Activated CD4-positive, alpha-beta T cell treated with anti-CD3 and anti-CD28 coated beads for 48 hours (primary cell): ENCODE measurements at regions not wholly inside any gene's neighbourhood (a gene's known extent, or its start where the extent isn't known, plus 50 kb on each side); places are given as distances from the start of the nearest gene placed in this dataset.

ENCODE experiments used
- DNase-seq: peaks from one replicate; pipeline ENCODE4 v3.0.0-alpha.2; 2020

DNA sequence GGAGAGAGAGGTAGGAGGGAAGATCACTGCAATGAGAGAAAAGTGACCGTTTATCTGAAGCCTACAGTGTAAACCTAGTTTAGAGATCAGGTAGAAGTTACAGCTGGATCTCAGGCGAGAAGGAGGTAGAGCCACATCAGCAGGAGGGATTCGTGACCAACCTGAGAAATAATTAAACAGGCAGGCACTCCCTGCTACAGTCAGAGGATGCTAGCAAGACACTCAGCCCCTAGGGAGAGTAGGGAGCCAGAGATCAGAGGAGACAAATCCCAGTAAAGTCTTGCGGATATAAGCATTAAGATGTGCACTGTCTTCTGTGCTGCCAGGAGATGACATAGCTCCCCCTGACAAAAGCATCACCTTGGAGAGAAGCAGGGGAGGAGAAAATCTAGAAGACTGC lies 629.1 kb upstream of the SLC39A10 start:
- no peak for DNase-seq

GRCh38 chr2:195026261-195026660 lies 630.8 kb upstream of the SLC39A10 start:
- peak; percentile 3 for DNase-seq

DNA sequence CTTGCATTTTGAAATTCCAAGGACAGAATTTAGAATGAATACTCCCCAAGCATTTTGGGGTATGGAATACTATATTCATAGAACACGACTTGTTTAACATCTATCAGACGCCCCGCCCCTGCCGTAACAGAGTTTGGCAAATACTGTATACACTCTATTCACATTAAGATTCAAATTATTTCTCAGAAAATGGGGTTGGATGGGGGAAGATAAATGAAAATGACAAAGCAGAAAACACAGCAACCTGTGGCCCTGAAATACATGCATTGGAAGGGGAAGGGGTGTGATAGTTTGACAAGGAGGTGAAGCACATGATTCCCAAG lies 634.6 kb upstream of the SLC39A10 start:
- DNase-seq, result no peak

- no peak for DNase-seq
Measured at GRCh38 chr2:195021711-195022507, 635.1 kb upstream of the SLC39A10 start.

GRCh38 chr2:195018462-195018861 lies 638.6 kb upstream of the SLC39A10 start:
- no peak for DNase-seq

DNA sequence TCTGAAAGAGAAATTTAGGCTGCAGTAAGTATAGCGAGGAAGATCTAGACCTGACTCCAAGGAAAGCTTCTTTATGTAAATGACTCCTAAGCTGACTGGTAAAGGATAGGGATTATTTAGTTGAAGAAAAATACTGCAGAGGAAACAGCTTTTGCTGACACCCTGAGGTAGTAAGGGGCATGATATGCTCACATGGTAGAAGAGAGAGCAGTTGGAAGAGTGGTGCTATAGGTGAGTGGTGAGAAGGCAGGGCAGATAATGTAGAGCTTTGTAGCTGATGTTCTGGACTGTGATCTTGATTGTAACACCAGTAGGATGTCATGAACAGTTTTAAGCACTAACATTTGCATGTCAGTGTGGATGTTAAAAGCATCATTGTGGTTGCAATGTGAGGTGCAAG lies 639.1 kb upstream of the SLC39A10 start:
- no peak for DNase-seq

GRCh38 chr2:195016841-195017240 lies 640.2 kb upstream of the SLC39A10 start:
- DNase-seq, result no peak

- DNase-seq, result no peak
Measured at GRCh38 chr2:195009202-195009601, 647.8 kb upstream of the SLC39A10 start.

GRCh38 chr2:195006856-195007255 lies 650.2 kb upstream of the SLC39A10 start:
- DNase-seq, result no peak

DNA sequence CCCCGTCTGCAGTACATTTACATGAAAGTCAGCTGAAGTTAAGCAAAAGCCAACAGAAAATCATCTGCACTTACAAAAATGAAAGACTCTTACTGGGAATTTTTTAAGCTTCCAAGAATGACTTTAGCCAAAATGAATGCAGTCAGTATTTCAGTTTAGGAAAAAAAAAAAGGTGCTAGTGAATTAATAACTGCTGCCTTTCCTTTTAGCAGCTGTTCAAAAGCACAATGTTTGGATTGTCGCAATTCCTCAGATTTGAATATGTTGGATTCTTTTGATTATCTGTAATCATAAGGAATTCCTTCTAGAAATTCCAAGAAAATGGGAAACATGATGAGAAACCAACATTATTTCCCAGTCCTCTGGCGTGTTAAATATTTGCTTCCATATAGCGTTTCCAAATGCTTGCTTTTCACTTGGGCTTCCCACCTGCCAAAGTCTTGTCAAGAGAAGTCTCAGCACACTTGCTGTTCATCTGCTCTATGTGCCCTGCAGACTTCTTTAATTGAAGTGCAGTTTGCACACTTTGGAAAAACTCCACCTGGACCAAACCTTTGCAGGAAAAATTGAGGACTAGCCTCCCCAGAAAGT lies 653.0 kb upstream of the SLC39A10 start:
- DNase-seq, result no peak

GRCh38 chr2:195001924-195002323 lies 655.1 kb upstream of the SLC39A10 start:
- no peak for DNase-seq

DNA sequence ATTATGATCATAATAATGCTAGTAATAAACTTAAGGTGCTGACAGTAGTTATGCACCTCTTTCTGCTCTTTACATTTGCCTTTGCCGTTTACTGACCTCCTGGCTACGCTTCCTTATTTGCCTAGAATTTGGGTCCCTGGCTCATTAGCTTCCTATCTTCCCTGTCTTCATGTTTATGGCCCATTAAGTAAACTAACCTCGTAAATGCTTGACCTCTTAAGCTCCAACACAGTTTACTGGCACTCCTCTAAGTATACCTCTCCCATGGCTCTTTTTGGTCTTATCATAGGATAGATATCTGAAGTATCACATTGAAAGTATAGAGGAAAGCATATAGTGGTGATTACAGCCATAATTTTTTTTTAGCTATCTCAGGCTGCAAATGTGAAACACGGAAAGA lies 657.3 kb upstream of the SLC39A10 start:
- DNase-seq, result no peak

- DNase-seq, result no peak
Measured at GRCh38 chr2:194992648-194993047, 664.4 kb upstream of the SLC39A10 start.

DNA sequence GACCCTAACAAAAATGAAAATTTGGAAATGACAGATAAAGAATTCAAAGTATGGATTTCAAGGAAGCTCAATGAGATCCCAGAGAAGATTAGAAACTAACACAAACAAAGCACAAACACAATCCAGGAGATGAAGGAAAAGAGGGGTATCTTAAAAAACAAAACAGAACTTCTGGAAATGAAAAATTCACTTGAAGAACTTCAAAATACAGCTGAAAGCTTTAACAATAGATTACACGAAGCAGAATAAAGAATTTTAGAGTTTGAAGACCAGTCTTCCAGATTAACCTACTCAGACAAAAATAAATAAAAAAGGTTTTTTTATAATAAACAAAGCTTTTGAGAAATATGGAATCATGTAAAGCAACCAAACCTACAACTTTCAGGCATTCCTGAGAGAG lies 671.8 kb upstream of the SLC39A10 start:
- no peak for DNase-seq

- DNase-seq, result no peak
Measured at GRCh38 chr2:194962254-194962653, 694.8 kb upstream of the SLC39A10 start.

- no peak for DNase-seq
Measured at GRCh38 chr2:194954218-194954617, 702.8 kb upstream of the SLC39A10 start.

DNA sequence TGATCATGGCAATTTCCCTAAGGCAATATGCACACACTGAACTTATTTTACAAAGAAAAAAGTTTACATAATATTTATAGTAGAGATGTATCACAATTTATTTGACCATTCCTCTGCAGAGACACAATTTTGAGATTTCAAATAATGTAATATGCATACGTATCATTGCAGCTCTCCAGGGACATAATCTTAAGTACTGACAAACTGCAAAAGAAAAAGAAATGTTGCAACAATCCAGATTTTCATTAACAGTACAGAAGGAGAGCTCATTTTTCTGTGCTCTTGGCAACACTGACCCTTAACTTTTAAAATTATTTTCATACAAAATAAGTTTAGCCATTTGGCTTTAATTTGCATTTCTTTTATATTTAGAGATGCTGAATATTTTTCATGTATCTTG lies 710.2 kb upstream of the SLC39A10 start:
- DNase-seq, result no peak

DNA sequence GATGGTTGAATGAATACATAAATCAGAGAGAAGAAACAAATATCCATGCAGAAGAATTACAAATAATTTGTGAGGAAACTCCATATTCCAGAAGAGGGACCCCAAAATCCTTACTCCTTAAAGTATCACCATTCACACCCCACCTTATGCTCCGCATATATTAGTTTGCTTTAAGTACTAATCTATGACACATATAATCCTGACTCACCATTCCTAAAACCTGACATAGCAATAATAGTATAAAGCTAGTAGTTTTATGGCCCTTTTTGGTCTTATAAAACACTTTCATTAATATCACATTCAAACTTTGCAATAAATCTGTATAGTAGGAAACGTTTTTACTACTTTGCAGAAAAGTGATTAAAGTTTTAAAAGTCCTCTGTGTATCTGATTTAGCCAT lies 719.0 kb upstream of the SLC39A10 start:
- no peak for DNase-seq

- DNase-seq, result no peak
Measured at GRCh38 chr2:194927489-194927888, 729.5 kb upstream of the SLC39A10 start.

- no peak for DNase-seq
Measured at GRCh38 chr2:194926873-194927272, 730.2 kb upstream of the SLC39A10 start.

- no peak for DNase-seq
Measured at GRCh38 chr2:194925742-194926141, 731.3 kb upstream of the SLC39A10 start.

DNA sequence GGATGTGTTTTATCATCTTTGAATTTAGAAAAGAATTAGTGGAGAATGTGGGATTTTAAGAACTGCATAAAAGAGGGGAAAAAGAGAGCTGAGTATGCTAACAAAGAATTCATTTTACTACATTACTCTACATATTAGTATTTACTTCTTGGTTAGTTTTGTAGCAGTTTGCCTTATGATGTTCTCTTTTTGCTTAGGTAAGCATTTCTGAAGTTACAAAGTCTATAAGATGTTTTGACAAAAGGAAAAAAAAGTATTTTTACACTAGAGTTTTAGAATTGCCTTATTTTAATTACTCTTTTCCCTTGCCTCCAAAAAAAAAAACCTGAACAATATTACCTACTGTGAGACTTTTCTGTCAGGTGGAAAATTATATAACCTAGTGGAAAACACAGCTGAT lies 739.5 kb upstream of the SLC39A10 start:
- no peak for DNase-seq

DNA sequence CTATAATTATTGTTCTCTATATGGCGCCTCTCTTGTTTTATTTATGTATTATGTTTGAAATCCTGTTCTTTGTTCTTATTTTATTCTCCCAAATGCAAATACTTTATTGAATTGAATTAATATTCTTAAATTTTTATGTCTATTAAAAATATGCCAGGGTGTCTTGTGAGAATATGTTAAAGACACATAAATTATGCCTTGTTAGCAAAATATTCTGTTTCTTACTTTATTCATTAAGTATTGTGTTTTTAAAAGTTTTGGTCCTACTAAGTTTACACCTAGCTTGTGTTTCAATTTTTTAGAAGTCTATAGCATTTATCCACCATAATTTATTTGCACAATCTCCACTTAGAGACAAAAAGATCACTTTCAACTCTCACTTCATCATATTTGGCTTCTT lies 741.5 kb upstream of the SLC39A10 start:
- DNase-seq, result no peak

- no peak for DNase-seq
Measured at GRCh38 chr2:194907569-194907968, 749.5 kb upstream of the SLC39A10 start.

DNA sequence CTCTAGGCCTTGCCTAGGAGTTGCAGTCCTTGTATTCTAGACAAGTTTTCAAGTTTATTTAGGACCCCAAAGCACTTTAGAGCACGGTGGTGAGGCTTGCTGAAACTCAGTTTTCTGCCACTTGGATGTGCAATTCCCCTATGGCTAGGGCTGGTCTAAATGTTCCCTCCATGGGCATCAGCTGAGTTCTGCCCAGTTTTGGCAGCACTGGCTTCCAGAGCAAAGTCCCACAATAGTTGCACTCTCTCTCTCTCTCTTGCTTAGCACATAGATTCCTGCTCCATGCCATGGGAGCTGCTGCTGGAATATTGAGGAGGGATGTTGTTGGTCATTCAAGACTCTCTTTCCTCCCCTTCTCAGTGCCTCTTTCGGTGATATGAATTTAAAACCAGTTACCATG lies 760.2 kb upstream of the SLC39A10 start:
- no peak for DNase-seq
